Keratinocyte (primary cell): ENCODE measurements at regions not wholly inside any gene's neighbourhood (a gene's known extent, or its start where the extent isn't known, plus 50 kb on each side); places are given as distances from the start of the nearest gene placed in this dataset.

ENCODE experiments used
- EZH2 ChIP-seq: IDR thresholded peaks from one replicate; pipeline ENCODE4 v1.6.1; 2012; ENCODE audit warnings: inconsistent platforms, mild to moderate bottlenecking, low read length, moderate library complexity
- TF ChIP-seq, protein P1 (sequence below), 3 experiments: IDR thresholded peaks in 1 of 3; conservative IDR thresholded peaks in 1 of 3; optimal IDR thresholded peaks in 1 of 3; 2 replicates in 2 of 3; 3 replicates in 1 of 3; pipeline versions ENCODE3 to v1.5.1; 2011; ENCODE audit warnings: low read length in 3 of 3, mild to moderate bottlenecking in 3 of 3, moderate library complexity in 2 of 3, control low read depth in 1 of 3, inconsistent platforms in 1 of 3; ENCODE audit not compliant: insufficient read depth in 2 of 3; ENCODE audit errors: extremely low read depth in 1 of 3

GRCh38 chr7:67313213-67313612 is 316.6 kb downstream of the TYW1 start:
- TF ChIP-seq, protein P1, sequence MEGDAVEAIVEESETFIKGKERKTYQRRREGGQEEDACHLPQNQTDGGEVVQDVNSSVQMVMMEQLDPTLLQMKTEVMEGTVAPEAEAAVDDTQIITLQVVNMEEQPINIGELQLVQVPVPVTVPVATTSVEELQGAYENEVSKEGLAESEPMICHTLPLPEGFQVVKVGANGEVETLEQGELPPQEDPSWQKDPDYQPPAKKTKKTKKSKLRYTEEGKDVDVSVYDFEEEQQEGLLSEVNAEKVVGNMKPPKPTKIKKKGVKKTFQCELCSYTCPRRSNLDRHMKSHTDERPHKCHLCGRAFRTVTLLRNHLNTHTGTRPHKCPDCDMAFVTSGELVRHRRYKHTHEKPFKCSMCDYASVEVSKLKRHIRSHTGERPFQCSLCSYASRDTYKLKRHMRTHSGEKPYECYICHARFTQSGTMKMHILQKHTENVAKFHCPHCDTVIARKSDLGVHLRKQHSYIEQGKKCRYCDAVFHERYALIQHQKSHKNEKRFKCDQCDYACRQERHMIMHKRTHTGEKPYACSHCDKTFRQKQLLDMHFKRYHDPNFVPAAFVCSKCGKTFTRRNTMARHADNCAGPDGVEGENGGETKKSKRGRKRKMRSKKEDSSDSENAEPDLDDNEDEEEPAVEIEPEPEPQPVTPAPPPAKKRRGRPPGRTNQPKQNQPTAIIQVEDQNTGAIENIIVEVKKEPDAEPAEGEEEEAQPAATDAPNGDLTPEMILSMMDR (optimal IDR thresholded peaks at IDR 0.05 in 1 of 3, IDR thresholded peaks at IDR 0.05 in 1 of 3, conservative IDR thresholded peaks at IDR 0.05 in 1 of 3; ENCODE audit: extremely low read depth in 1 of 3, insufficient read depth in 2 of 3, low read length in 3 of 3), result no peak
- TF ChIP-seq EZH2, result no peak
